HG03565 (cell line): ENCODE measurements at regions not wholly inside any gene's neighbourhood (a gene's known extent, or its start where the extent isn't known, plus 50 kb on each side); places are given as distances from the start of the nearest gene placed in this dataset.

Experiments
- ATAC-seq: cut with Tn5 transposase; IDR thresholded peaks from one replicate; pipeline ENCODE4 v1.9.1; 2021; ENCODE audit warnings: mild to moderate bottlenecking, moderate library complexity; ENCODE audit not compliant: unreplicated experiment

GRCh38 chr4:156503119-156503518 lies 468.5 kb downstream of the PDGFC start:
- no peak for ATAC-seq

DNA sequence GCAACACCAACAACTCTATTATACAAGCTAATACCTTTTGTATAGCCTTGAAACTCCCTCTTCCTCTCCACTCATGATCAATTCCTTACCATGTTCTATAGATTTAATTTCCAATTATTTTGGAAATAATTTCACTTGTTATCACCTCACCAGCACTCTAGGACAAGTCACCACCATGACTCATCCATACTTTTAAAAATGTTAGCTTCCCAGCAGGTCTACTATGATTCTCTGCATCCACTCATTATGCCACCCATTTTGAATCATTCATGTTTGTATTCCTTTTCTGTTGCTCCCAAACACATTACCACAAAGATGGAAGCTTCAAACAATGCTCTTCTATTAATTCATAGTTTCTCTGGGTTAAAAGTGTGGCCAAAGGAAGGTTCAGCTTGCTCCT lies 469.6 kb downstream of the PDGFC start:
- ATAC-seq = no peak

- ATAC-seq = no peak
Measured at GRCh38 chr4:156499684-156500083, 471.9 kb downstream of the PDGFC start.

DNA sequence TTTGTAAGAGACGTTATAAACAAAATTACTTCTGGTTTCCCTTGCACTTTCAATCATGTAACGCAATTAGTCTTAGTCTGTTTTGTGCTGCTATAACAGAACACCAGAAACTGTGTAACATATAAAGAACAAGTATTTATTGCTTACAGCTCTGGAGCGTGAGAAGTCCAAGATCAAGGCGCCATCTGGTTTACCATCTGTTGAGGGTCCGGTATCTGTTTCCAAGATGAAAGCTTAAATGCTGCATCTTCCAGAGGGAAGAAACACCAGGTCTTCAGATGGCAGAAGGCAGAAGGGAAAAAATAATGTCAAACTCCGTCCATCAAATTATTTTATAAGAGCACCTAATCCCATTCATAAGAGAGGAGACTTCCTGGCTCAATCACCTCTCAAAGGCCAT lies 474.1 kb downstream of the PDGFC start:
- no peak for ATAC-seq

DNA sequence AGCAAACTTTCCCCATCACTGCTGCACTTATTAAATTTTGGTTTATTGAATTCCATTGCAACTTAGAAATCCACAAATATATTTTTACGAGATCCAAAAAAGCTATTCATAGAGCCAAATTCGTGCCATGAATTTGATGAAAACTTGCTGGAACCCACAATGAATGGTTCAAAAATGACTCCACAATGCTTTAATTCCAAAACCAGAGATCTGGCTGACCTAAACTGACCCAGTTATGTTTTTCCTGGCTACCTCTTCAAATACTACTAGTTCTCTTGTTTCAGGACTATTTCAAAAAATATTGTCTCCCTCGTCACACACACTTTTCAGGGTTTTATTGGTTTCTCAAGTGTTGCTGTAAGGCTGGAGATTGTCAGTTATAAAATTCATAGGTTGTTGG lies 474.8 kb downstream of the PDGFC start:
- no peak for ATAC-seq

GRCh38 chr4:156495836-156496235 lies 475.8 kb downstream of the PDGFC start:
- no peak for ATAC-seq

- no peak for ATAC-seq
Measured at GRCh38 chr4:156495091-156495490, 476.5 kb downstream of the PDGFC start.

DNA sequence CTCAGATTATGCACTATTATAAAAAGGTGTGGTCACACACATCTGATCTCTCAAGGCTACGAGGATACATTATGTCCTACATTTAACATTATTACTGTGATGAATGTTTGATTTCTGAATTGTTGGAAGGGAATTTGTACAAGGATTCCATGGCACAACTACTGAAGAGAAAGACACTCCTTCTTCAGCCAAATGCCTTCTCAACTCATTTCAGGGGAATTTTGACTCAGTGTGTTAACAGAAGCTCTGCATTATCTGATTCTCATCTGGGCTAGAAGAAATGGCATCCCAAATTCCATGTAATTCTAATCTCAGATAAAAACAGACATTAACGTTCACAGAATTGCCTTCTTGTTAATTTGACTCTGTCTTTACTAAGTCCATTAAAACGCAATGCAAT lies 477.7 kb downstream of the PDGFC start:
- ATAC-seq = no peak

DNA sequence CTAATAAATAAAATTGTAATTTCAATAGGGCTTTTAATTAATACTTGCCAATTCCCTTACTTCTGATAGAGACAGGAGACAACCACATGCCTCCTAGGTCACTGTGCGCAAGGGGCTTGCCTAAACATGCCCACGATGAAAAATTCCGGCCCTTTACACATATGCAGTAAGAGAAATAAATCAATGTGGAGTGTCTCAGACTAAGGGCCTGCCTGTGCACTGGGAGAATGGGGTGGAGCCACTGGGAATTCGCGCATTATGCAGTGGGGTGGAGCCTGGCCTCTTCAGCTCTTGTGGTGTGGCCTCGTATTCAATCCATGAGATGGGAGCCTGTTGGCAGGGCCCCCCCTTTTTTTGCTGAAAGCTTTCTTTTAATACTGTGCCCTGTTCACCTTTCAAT lies 484.5 kb downstream of the PDGFC start:
- no peak for ATAC-seq

GRCh38 chr4:156481845-156482244 lies 489.8 kb downstream of the PDGFC start:
- no peak for ATAC-seq

GRCh38 chr4:156477636-156478035 lies 494.0 kb downstream of the PDGFC start:
- ATAC-seq = no peak

- no peak for ATAC-seq
Measured at GRCh38 chr4:156476359-156476758, 495.2 kb downstream of the PDGFC start.

- no peak for ATAC-seq
Measured at GRCh38 chr4:156475322-156475721, 496.3 kb downstream of the PDGFC start.

GRCh38 chr4:156473151-156473550 lies 498.4 kb downstream of the PDGFC start:
- peak; percentile 79 for ATAC-seq

GRCh38 chr4:156472624-156473023 lies 499.0 kb downstream of the PDGFC start:
- ATAC-seq = no peak

GRCh38 chr4:156459584-156459983 lies 505.9 kb upstream of the CTSO start:
- no peak for ATAC-seq

- ATAC-seq = no peak
Measured at GRCh38 chr4:156456830-156457229, 503.2 kb upstream of the CTSO start.

DNA sequence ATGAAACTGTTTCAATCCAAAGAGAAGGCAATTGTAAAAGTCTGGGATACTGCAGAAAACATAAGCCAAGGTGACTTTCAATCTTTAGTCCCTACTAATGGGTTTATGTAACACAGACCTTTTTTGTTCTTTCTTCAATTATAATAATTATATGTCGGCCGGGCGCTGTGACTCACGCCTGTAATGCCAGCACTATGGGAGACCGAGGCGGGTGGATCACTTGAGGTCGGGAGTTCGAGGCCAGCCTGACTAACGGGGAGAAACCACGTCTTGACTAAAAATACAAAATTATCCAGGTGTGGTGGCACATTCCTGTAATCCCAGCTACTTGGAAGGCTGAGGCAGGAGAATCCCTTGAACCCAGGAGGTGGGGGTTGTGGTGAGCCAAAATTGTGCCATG lies 489.8 kb upstream of the CTSO start:
- no peak for ATAC-seq

- ATAC-seq = no peak
Measured at GRCh38 chr4:156442912-156443311, 489.2 kb upstream of the CTSO start.

- no peak for ATAC-seq
Measured at GRCh38 chr4:156439576-156440200, 486.0 kb upstream of the CTSO start.

- no peak for ATAC-seq
Measured at GRCh38 chr4:156437666-156438065, 484.0 kb upstream of the CTSO start.

- no peak for ATAC-seq
Measured at GRCh38 chr4:156422576-156422975, 468.9 kb upstream of the CTSO start.

- no peak for ATAC-seq
Measured at GRCh38 chr4:156420623-156421022, 467.0 kb upstream of the CTSO start.
